Thyroid gland (tissue), 4 donors: ENCODE measurements at regions not wholly inside any gene's neighbourhood (a gene's known extent, or its start where the extent isn't known, plus 50 kb on each side); places are given as distances from the start of the nearest gene placed in this dataset.

Experiments
- DNase-seq, 2 donors: peaks; one replicate each; pipeline ENCODE4 v3.0.0-alpha.2; 2019
- H3K27ac ChIP-seq, 3 donors: fragments of 200-600 bp; sonication (generic); 1 replicate in 2 of 3; 2 replicates in 1 of 3; pipeline ENCODE4 v1.5.1; 2016 to 2019; ENCODE audit warnings: mild to moderate bottlenecking in 1 of 3, moderate library complexity in 1 of 3
- H3K27me3 ChIP-seq: fragments of 200-600 bp; sonication (generic); one replicate; pipeline ENCODE4 v1.5.1; 2019
- H3K36me3 ChIP-seq, 2 donors: fragments of 200-600 bp; sonication (generic); one replicate each; pipeline ENCODE4 v1.5.1; 2016 to 2019
- H3K4me1 ChIP-seq, 2 donors: fragments of 200-600 bp; sonication (generic); one replicate each; pipeline ENCODE4 v1.5.1; 2017 to 2019
- H3K4me3 ChIP-seq, 3 donors: fragments of 200-600 bp; sonication (generic); replicated peaks in 1 of 3; 1 replicate in 2 of 3; 2 replicates in 1 of 3; pipeline ENCODE4 v1.5.1; 2016; ENCODE audit warnings: mild to moderate bottlenecking in 1 of 3
- H3K9me3 ChIP-seq: fragments of 200-600 bp; sonication (generic); one replicate; pipeline ENCODE4 v1.5.1; 2017
- CTCF ChIP-seq, 6 experiments: fragments of 200-600 bp in 3 of 6; fragments of 450-650 bp in 3 of 6; sonication (generic) in 3 of 6; IDR thresholded peaks; one replicate each; pipeline ENCODE4 v1.5.1; 2016 to 2019; ENCODE audit warnings: antibody characterized with exemption in 6 of 6, mild to moderate bottlenecking in 2 of 6, inconsistent platforms in 1 of 6, moderate library complexity in 1 of 6
- POLR2A ChIP-seq, 2 donors: fragments of 450-650 bp; IDR thresholded peaks; one replicate each; pipeline ENCODE4 v1.6.1; 2017; ENCODE audit warnings: antibody characterized with exemption in 2 of 2, mild to moderate bottlenecking in 2 of 2, moderate library complexity in 1 of 2
- WGBS, 2 donors: methylation state at CpG; one replicate each; pipeline ENCODE4 v1.1.5; 2017; 5-methylcytosine and 5-hydroxymethylcytosine counted together
- intact Hi-C: fragments of 100-400 bp; cut with DNase I; formaldehyde crosslinking; loops from one replicate; pipeline ENCODE4 v1.15.1; 2023

- Histone ChIP-seq H3K4me3 (no peak overlapping the region), H3K27ac (no peak overlapping the region), H3K4me1 (no peaks in the 10 kb centered on the region), H3K36me3 (no peaks in the 10 kb centered on the region), H3K27me3 (no peaks in the 10 kb centered on the region), H3K9me3 (no peaks in the 10 kb centered on the region)
- no peak for TF ChIP-seq POLR2A (IDR thresholded peaks at IDR 0.05)
- no peak for TF ChIP-seq CTCF (IDR thresholded peaks at IDR 0.05)
- intact Hi-C loops: no loop called here
- DNase-seq: no peak
- WGBS, 2 donors: 91 to 92% methylated on average over 5 of the region's 5 CpGs
Measured at GRCh38 chr15:38701149-38701548, 136.5 kb upstream of the RASGRP1 start.

GRCh38 chr15:38702178-38702912 lies 137.7 kb upstream of the RASGRP1 start:
- no peak overlapping the region for H3K27ac ChIP-seq
- no peaks in the 10 kb centered on the region for H3K27me3 ChIP-seq
- no peaks in the 10 kb centered on the region for H3K4me1 ChIP-seq
- 68 to 69% methylated on average over 3 of the region's 3 CpGs for WGBS, 2 donors
- no peaks in the 10 kb centered on the region for H3K9me3 ChIP-seq
- H3K4me3 ChIP-seq: no peak overlapping the region
- DNase-seq: peak; percentile 16 to 43
- intact Hi-C loops: no loop called here
- TF ChIP-seq POLR2A (IDR thresholded peaks at IDR 0.05): no peak
- TF ChIP-seq CTCF (IDR thresholded peaks at IDR 0.05): no peak
- H3K36me3 ChIP-seq: no peaks in the 10 kb centered on the region

- Histone ChIP-seq H3K4me3 (no peak overlapping the region), H3K9me3 (no peaks in the 10 kb centered on the region), H3K27ac (no peak overlapping the region), H3K27me3 (no peaks in the 10 kb centered on the region), H3K4me1 (no peaks in the 10 kb centered on the region), H3K36me3 (no peaks in the 10 kb centered on the region)
- TF ChIP-seq POLR2A (IDR thresholded peaks at IDR 0.05) (no peak), CTCF (IDR thresholded peaks at IDR 0.05) (no peak)
- no peak for DNase-seq
- 25 to 38% methylated on average over 11 of the region's 11 CpGs for WGBS, 2 donors
- intact Hi-C loops: no loop called here
Measured at GRCh38 chr15:38705436-38706219, 141.0 kb upstream of the RASGRP1 start.

GRCh38 chr15:38706956-38707355 lies 142.3 kb upstream of the RASGRP1 start:
- intact Hi-C loops: no loop called here
- WGBS, 2 donors: 73 to 74% methylated on average over 5 of the region's 5 CpGs
- no peak overlapping the region for H3K27ac ChIP-seq

More at GRCh38 chr15:38706956-38707355, 142.3 kb upstream of the RASGRP1 start:
- Histone ChIP-seq H3K36me3 (no peaks in the 10 kb centered on the region), H3K4me3 (no peak overlapping the region), H3K4me1 (no peaks in the 10 kb centered on the region), H3K27me3 (no peaks in the 10 kb centered on the region), H3K9me3 (no peaks in the 10 kb centered on the region)
- DNase-seq: no peak
- TF ChIP-seq CTCF (IDR thresholded peaks at IDR 0.05): no peak
- no peak for TF ChIP-seq POLR2A (IDR thresholded peaks at IDR 0.05)
